ENCODE measurements at regions not wholly inside any gene's neighbourhood (a gene's known extent, or its start where the extent isn't known, plus 50 kb on each side); places are given as distances from the start of the nearest gene placed in this dataset.
"Not testable (repeated sequence)": the region's sequence is repeated elsewhere in the genome, so short reads cannot be mapped to it uniquely, and the experiment has no call there.

- TF ChIP-seq CTCF (conservative IDR thresholded peaks at IDR 0.05); EZH2 (IDR thresholded peaks at IDR 0.05; ENCODE audit: low read depth): not testable (repeated sequence)
Observed at GRCh38 chr21:7925918-7926582, 2595.3 kb upstream of the TPTE start.

Measured in PC-9 (cell line).